K562 (cell line): ENCODE measurements at regions not wholly inside any gene's neighbourhood (a gene's known extent, or its start where the extent isn't known, plus 50 kb on each side); places are given as distances from the start of the nearest gene placed in this dataset.

Experiments used
- ATAC-seq: fragments of 200-7000 bp; cut with Tn5 transposase; 3 replicates; pipeline ENCODE4 v1.9.1; 2020; ENCODE audit warnings: moderate library complexity
- BruUV-seq: library from RNA; stranded (reverse); fragments of 400-500 nt; replicated peaks from 2 replicates; lab custom pipeline; 2021; lab: Mats Ljungman, UMichigan
- CTCF ChIA-PET: fragments of 300-600 bp; formaldehyde crosslinking; extraction: SDS; loops from one replicate; lab custom pipeline; 2021; ENCODE audit warnings: low intra/inter-chr PET ratio; lab: Yijun Ruan, JAX
- POLR2A ChIA-PET: fragments of 300-600, 350-650 bp; sonication (Branson Sonifier 250); formaldehyde crosslinking; extraction: SDS; loops from one replicate; lab custom pipeline; 2021; ENCODE audit warnings: antibody characterized with exemption, inconsistent platforms; lab: Yijun Ruan, JAX
- DNase-seq, 4 experiments: peaks; one replicate each; pipeline versions ENCODE4 v3.0.0 to v3.0.0-alpha.2; 2011 to 2018; ENCODE audit warnings: low spot score in 3 of 4, mixed read lengths in 3 of 4; ENCODE audit errors: extremely low read depth in 1 of 4
- FAIRE-seq: peaks from 2 replicates; lab custom pipeline; 2011; peaks lifted over from hg19 to GRCh38; lab: Jason Lieb, UNC
- H2AFZ ChIP-seq: 2 replicates; pipeline ENCODE4 v1.6.0; 2011; ENCODE audit warnings: low read depth, low read length, control low read depth, inconsistent platforms
- H3K27ac ChIP-seq: fragments of 200-600 bp; 3 replicates; pipeline ENCODE4 v1.8.0; 2011; ENCODE audit warnings: low read depth, mild to moderate bottlenecking, control low read depth, inconsistent platforms, low read length, moderate library complexity, mixed read lengths; ENCODE audit errors: extremely low read depth
- H3K27me3 ChIP-seq, 2 experiments: fragments of 300-600 bp in 1 of 2; 2 replicates in 1 of 2; 3 replicates in 1 of 2; pipeline versions ENCODE4 v1.6.0 to v1.8.0; 2011; ENCODE audit warnings: inconsistent platforms in 2 of 2, low read length in 2 of 2, mild to moderate bottlenecking in 1 of 2, mixed read lengths in 1 of 2, moderate library complexity in 1 of 2; ENCODE audit not compliant: control insufficient read depth in 2 of 2, insufficient read depth in 2 of 2
- H3K36me3 ChIP-seq: fragments of 300-600 bp; 3 replicates; pipeline ENCODE4 v1.8.0; 2011; ENCODE audit warnings: mild to moderate bottlenecking, low read length, inconsistent platforms; ENCODE audit not compliant: control insufficient read depth, insufficient read depth
- H3K4me1 ChIP-seq, 2 experiments: fragments of 200-600 bp in 1 of 2; replicated peaks in 1 of 2; 2 replicates in 1 of 2; 3 replicates in 1 of 2; pipeline versions ENCODE4 v1.5.1 to v1.8.0; 2011; ENCODE audit warnings: inconsistent platforms in 2 of 2, low read length in 2 of 2, mild to moderate bottlenecking in 1 of 2, mixed read lengths in 1 of 2, moderate library complexity in 1 of 2; ENCODE audit not compliant: control insufficient read depth in 2 of 2, insufficient read depth in 2 of 2
- H3K4me2 ChIP-seq: 2 replicates; pipeline ENCODE4 v1.6.1; 2011; ENCODE audit warnings: low read length, control low read depth, inconsistent platforms, mixed read lengths; ENCODE audit not compliant: insufficient read depth
- H3K4me3 ChIP-seq: fragments of 200-600 bp; sonication (generic), shearing (Covaris generic); 2 replicates; pipeline ENCODE4 v1.5.1; 2016; ENCODE audit warnings: control low read depth, inconsistent platforms
- H3K79me2 ChIP-seq: fragments of 200-600 bp; 3 replicates; pipeline ENCODE4 v1.8.0; 2011; ENCODE audit warnings: low read length, inconsistent platforms; ENCODE audit not compliant: control insufficient read depth, insufficient read depth
- H3K9ac ChIP-seq, 2 experiments: 2 replicates each; pipeline versions ENCODE4 v1.6.0 to v1.6.1; 2011; ENCODE audit warnings: low read depth in 2 of 2, low read length in 2 of 2, control low read depth in 1 of 2, inconsistent platforms in 1 of 2, mild to moderate bottlenecking in 1 of 2, mixed read lengths in 1 of 2; ENCODE audit not compliant: insufficient read depth in 1 of 2
- H3K9me1 ChIP-seq: one replicate; pipeline ENCODE4 v1.6.0; 2011; ENCODE audit warnings: inconsistent platforms, mild to moderate bottlenecking, low read length, moderate library complexity; ENCODE audit not compliant: control insufficient read depth, insufficient read depth
- H3K9me3 ChIP-seq: replicated peaks from 2 replicates; pipeline ENCODE4 v1.5.1; 2011; ENCODE audit warnings: low read depth, low read length, inconsistent platforms; ENCODE audit not compliant: control insufficient read depth, insufficient read depth
- H4K20me1 ChIP-seq: replicated peaks from 2 replicates; pipeline ENCODE4 v1.6.1; 2011; ENCODE audit warnings: low read length, inconsistent platforms, mixed read lengths; ENCODE audit not compliant: control insufficient read depth, insufficient read depth
- ARID3B ChIP-seq: fragments of 250-450 bp; sonication (Bioruptor Pico); IDR thresholded peaks from 2 replicates; pipeline ENCODE4 v1.4.0; 2020; ENCODE audit warnings: borderline replicate concordance
- ARID4B ChIP-seq: sonication (generic); formaldehyde crosslinking; IDR thresholded peaks from 2 replicates; pipeline ENCODE4 v1.8.0; 2022; ENCODE audit warnings: mild to moderate bottlenecking, missing genetic modification reagents
- FOXA1 ChIP-seq: fragments of 450-650 bp; IDR thresholded peaks from 2 replicates; pipeline ENCODE4 v1.6.1; 2016; ENCODE audit warnings: mild to moderate bottlenecking, borderline replicate concordance
- MTA3 ChIP-seq: fragments of 450-650 bp; formaldehyde crosslinking; IDR thresholded peaks from 2 replicates; pipeline ENCODE4 v1.6.1; 2017; ENCODE audit warnings: mild to moderate bottlenecking, borderline replicate concordance
- NFATC3 ChIP-seq: fragments of 450-650 bp; IDR thresholded peaks from 2 replicates; pipeline ENCODE4 v1.6.1; 2017; ENCODE audit warnings: mild to moderate bottlenecking
- NFE2L1 ChIP-seq: fragments of 450-650 bp; IDR thresholded peaks from 2 replicates; pipeline ENCODE4 v1.6.1; 2016; ENCODE audit warnings: missing genetic modification characterization, low read depth, mild to moderate bottlenecking, missing compliant biosample characterization, moderate library complexity, borderline replicate concordance
- PCBP2 ChIP-seq: fragments of 200-400 bp; formaldehyde crosslinking; IDR thresholded peaks from 2 replicates; pipeline ENCODE4 v1.6.1; 2018; ENCODE audit warnings: low read length, low read depth, mild to moderate bottlenecking, moderate library complexity; ENCODE audit not compliant: poor library complexity, severe bottlenecking
- POLR3A ChIP-seq: IDR thresholded peaks from 2 replicates; pipeline ENCODE4 v1.6.1; 2011; ENCODE audit warnings: borderline replicate concordance, mild to moderate bottlenecking, moderate library complexity; ENCODE audit not compliant: insufficient read length, insufficient read depth; ENCODE audit errors: extremely low read depth
- PREB ChIP-seq: sonication (generic); formaldehyde crosslinking; IDR thresholded peaks from 2 replicates; pipeline ENCODE4 v1.8.1; 2023; ENCODE audit warnings: mild to moderate bottlenecking, missing genetic modification reagents
- RBM15 ChIP-seq: fragments of 200-400 bp; formaldehyde crosslinking; IDR thresholded peaks from 2 replicates; pipeline ENCODE4 v1.6.1; 2018; ENCODE audit warnings: mild to moderate bottlenecking, low read length, moderate library complexity; ENCODE audit not compliant: insufficient read depth
- SMAD3 ChIP-seq: fragments of 450-650 bp; formaldehyde crosslinking; conservative IDR thresholded peaks from 2 replicates; pipeline ENCODE4 v1.4.0; 2020; ENCODE audit warnings: mild to moderate bottlenecking
- THRB ChIP-seq: fragments of 450-650 bp; formaldehyde crosslinking; conservative IDR thresholded peaks from 2 replicates; pipeline ENCODE4 v1.4.0; 2022; ENCODE audit warnings: mild to moderate bottlenecking, missing genetic modification characterization
- ZNF23 ChIP-seq: fragments of 250-450 bp; sonication (Bioruptor Pico); IDR thresholded peaks from 2 replicates; pipeline ENCODE4 v1.4.0; 2020; ENCODE audit warnings: mild to moderate bottlenecking
- WGBS: fragments of 100-300 bp; shearing (Covaris generic); methylation state at CpG from one replicate; pipeline ENCODE4 v1.1.6; 2016; ENCODE audit warnings: low coverage, mixed read lengths; ENCODE audit not compliant: insufficient coverage; ENCODE audit errors: missing lambda C conversion rate; 5-methylcytosine and 5-hydroxymethylcytosine counted together
- in situ Hi-C: fragments of 300-500 bp; cut with MboI; formaldehyde crosslinking; loops from 4 replicates; pipeline ENCODE4 v1.15.0; 2018; ENCODE audit warnings: inconsistent platforms, mixed read lengths
- intact Hi-C: fragments of 100-400 bp; cut with micrococcal nuclease; formaldehyde crosslinking; loops from 2 replicates; pipeline ENCODE4 v1.14.2; 2022

GRCh38 chr2:88818381-88818780 is 126.9 kb downstream of the RPIA start:
- intact Hi-C loops: no loop called here
- no peak overlapping the region for H3K4me3 ChIP-seq
- no TSS peak for BruUV-seq
- H3K27me3 ChIP-seq: no peaks in the 10 kb centered on the region
- 0 out of 2 replicates have a peak, but pooled peaks cover 2% of the 10 kb centered on the region for H4K20me1 ChIP-seq
- FAIRE-seq: no peak
- WGBS: 6% methylated on average over 1 of the region's 1 CpG
- H3K9me1 ChIP-seq: no peaks in the 10 kb centered on the region
- no peak for DNase-seq
- no peak overlapping the region for H2AFZ ChIP-seq
- no peaks in the 10 kb centered on the region for H3K79me2 ChIP-seq
- no peaks in the 10 kb centered on the region for H3K4me1 ChIP-seq
- H3K27ac ChIP-seq: no peak overlapping the region
- POLR2A ChIA-PET: no interaction called here
- in situ Hi-C loops: no loop called here
- H3K9ac ChIP-seq: no peak overlapping the region
- ATAC-seq: no peak
- H3K36me3 ChIP-seq: no peaks in the 10 kb centered on the region
- no peak overlapping the region for H3K4me2 ChIP-seq
- H3K9me3 ChIP-seq: no peaks in the 10 kb centered on the region; the same call in 1 of the 2 replicates
- CTCF ChIA-PET: no interaction called here
- no peak for TF ChIP-seq POLR3A
- no peak for TF ChIP-seq ARID4B (CRISPR knock-in tag)
- TF ChIP-seq PREB (CRISPR knock-in tag): no peak
- TF ChIP-seq NFE2L1 (tag): no peak
- no peak for TF ChIP-seq ZNF23 (CRISPR knock-in tag)
- no peak for TF ChIP-seq ARID3B (CRISPR knock-in tag)
- TF ChIP-seq FOXA1: no peak
- TF ChIP-seq PCBP2: no peak
- TF ChIP-seq THRB (CRISPR knock-in tag): no peak
- no peak for TF ChIP-seq SMAD3
- no peak for TF ChIP-seq NFATC3
- no peak for TF ChIP-seq MTA3
- no peak for TF ChIP-seq RBM15
